ENCODE measurements at regions not wholly inside any gene's neighbourhood (a gene's known extent, or its start where the extent isn't known, plus 50 kb on each side); places are given as distances from the start of the nearest gene placed in this dataset.

DNA sequence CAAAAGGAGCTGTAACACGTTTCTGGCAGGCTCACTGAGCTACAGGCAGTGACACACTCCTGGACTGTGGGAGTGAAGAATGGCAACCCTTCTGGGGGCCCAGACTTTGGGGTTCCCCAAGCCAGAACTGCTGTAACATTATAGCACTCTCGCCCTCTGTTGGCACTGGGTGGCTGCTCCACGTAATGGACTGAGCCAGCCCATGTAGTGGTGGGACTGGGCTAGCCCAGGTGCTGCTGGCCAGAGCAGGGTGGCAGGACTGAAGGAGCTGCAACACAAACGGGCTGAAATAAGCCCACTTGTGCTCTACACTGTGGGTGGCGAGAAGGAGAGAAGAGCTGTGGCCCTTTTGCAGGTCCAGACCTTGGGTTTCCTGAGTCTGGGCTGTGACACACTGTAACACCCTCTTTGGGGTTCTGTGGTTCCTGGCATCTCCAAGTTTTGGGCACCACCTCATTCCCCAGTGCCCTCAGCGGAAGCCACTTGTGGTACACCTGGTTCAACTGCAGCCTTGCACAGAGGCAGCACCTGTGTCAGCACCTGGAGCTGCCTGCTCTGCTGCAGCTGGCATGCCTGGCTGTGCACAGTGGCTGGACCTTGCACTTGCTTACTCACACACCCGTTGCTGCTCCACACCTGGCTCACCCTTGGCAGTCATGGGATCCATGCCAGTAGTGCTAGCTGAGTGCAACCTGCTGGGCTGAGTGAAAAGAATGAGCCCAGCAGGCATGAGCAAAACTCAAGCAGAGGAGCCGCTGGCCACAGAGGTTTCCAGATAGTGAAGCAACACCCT lies 95.0 kb upstream of the PRR16 start:
- TF ChIP-seq, protein P1, sequence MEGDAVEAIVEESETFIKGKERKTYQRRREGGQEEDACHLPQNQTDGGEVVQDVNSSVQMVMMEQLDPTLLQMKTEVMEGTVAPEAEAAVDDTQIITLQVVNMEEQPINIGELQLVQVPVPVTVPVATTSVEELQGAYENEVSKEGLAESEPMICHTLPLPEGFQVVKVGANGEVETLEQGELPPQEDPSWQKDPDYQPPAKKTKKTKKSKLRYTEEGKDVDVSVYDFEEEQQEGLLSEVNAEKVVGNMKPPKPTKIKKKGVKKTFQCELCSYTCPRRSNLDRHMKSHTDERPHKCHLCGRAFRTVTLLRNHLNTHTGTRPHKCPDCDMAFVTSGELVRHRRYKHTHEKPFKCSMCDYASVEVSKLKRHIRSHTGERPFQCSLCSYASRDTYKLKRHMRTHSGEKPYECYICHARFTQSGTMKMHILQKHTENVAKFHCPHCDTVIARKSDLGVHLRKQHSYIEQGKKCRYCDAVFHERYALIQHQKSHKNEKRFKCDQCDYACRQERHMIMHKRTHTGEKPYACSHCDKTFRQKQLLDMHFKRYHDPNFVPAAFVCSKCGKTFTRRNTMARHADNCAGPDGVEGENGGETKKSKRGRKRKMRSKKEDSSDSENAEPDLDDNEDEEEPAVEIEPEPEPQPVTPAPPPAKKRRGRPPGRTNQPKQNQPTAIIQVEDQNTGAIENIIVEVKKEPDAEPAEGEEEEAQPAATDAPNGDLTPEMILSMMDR (IDR thresholded peaks at IDR 0.05) = no peak
- no peak for TF ChIP-seq POLR2A (IDR thresholded peaks at IDR 0.05)

Data from right lobe of liver (tissue), 4 donors.